ENCODE measurements at regions not wholly inside any gene's neighbourhood (a gene's known extent, or its start where the extent isn't known, plus 50 kb on each side); places are given as distances from the start of the nearest gene placed in this dataset.

DNA sequence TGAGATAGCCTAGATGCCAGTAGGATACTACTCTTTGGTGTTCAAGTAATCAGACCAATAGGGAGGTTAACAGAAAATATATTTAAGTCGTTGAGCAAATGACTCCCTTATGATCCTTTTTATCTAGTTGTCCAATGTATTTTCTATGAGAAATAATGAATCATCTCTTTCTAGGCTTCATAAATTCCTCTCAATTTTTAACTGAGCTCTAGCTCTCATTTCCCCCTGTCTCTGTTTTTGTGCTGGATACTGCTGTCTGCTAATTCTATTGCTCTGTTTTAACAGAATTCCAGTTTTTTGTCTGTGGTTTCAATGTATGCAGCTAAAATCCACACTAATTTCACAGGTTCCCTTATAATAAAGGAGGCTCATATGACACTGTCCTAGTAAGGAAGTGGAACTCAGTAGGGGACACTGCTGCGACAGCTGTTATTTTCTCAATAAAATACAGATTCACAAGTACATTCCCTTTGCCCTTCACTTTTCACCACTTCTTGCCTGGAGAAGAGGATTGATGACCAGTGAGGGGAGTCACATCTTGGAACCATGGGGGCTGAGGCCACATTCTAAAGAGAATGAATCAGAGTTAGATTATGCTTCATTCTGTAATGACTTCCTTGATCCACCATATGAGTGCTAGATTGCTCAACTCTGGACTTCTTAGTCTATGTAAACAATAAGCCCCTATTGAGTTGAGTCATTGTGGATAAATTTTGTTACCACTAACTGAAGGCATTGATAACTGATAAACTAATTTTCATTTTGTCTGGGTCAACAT, 558.7 kb upstream of the KCNMB2 start:
- no peak for DNase-seq

DNA sequence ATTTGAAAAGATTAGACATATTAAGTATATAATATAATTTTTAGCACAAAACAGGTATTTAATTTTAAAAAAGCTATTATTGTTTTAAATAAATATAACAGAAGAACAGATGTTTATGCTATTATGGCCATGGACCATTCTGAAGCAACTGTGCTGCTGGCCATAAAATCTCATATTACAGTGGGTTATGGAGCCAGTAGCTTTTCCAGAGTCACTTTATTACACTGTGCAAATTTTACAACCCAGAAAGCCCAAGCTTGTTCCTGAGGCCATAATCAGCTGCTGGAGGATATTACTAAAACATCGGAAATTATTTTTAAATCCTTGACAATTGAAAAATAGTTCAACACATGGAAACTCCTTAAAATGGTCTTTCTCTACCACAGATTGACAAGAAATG, 557.3 kb upstream of the KCNMB2 start:
- DNase-seq: no peak

DNA sequence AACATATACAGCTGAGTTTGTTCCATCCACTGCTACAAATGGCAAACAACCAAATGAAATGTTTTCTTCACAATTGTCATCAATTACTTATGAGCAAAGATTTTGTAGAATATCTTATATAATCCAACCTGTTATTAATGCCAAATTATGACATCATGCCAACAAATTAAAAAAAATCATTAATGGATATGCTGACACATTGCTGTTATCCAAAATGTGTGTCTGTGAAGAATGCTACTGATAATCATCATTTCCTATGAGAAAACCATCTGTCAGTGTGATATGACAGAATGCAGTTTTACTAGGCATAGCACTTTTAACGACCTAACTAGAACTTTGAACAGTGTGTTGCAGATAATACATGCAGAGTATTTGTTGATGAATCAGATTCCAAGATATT, 556.5 kb upstream of the KCNMB2 start:
- DNase-seq: no peak

DNA sequence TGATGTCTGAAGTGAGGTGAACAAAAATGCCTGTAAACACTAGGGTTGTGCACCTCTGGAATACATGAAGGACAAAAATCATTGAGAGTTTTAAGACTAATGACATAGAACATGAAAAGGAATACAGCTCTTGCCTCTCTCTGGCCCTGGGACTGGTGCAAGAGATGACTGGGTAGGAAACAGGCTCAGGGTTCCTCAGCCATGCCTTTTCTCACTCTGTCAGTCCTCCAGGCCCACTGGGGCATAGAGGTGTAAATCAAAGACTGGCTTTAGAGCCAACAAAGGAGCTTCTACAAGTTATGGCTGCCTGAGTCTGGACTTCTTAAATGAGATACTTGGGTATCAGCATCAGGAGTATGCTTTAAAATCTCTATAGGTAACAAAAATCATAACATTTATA, 554.7 kb upstream of the KCNMB2 start:
- DNase-seq: no peak

DNA sequence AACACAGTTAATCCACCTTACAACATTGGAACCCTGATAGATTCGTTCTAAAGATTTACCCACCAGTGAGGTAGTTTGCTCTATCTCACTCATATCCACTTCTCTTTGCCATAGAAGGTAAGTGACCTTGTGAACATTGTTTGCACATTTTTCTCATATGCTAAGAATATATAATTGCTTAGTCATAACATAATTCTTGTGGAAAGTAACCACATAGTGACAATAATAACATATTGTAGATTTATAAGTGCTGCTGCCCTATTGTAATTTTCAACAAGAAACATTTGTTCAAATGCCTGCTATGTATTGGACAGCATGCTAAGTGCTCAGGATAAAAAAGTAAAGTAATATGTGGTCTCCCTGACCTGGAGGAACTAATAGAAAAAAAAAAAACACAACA, 554.2 kb upstream of the KCNMB2 start:
- DNase-seq: no peak

DNA sequence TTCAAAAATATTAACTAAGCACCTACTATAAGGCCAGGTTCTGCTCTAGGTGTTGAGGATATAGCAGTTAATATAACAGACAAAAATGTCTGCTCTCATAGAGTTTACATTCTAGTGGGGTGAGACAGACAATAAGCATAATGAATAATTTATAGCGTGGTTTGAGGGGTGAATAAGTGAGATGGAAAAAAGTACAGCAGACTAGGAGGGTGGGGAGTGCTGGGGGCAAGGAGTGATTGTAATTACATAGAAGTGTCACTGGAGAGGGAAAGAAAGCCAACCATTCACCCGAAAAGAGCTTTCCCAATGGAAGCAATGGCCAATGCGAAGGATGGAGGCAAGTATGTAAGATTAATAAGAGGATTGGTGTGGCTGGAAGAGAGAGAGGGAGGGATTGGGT, 552.9 kb upstream of the KCNMB2 start:
- DNase-seq: no peak

DNA sequence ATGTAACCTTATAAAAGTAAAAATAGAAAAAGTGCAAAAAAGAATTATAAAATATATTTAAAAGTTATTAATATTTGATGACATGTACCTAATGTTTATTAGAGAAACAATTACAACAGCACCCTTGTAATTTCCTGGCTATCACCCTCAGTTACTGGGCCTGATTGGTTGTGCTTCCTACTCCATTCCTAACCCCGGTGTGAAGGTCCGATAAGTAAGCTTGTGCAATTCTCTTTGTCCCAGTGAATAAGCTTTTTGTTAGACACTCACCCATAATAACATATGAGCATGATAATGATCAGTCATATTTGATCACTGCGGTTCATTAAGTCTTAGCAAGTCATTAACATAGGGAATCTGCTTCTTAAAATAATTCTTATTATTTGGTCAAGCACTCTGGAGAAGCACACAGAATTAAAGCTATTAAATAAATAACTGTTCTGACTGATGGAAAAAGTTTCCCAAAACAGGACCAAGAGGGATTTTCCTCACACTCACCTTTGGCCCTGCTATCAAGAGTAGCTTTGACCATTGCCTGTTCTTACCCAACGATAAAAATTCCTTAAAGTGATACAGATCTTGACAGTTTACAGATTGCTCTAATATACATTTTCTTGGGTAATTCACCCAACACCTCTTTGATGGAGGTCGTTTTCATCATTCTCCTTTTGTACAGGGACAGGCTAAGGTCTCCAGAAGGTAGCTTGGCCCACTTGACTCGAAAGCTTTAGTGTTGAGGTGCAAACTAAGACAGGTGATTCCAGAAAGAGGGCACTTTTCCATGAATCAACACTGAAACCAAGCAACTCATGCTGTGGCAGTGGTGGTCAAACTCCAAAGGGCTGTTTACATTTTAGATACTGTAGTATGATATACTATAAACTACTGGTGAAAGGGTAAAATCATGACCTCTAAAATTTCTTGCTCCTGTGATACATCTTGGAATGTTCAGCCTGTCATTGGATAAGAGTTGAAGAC, 543.0 kb upstream of the KCNMB2 start:
- DNase-seq: no peak

DNA sequence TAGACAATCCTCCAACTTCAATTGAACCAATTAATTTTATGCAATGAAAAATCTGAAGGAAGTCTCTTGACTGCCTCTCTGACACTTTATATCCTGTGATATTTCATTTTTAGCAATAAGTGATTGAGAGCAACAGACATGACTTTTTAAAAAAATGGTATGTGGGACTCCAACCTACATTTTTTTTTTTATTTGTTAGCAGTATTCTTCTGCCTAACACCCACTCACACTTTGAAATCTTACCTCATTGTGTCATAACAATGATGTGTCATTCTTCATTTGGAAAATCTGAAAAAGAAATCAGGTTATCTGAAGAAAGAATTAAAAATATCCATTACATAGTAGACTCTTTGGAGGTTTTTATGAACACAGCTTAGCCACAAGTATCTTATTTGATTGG, 541.3 kb upstream of the KCNMB2 start:
- no peak for DNase-seq

DNA sequence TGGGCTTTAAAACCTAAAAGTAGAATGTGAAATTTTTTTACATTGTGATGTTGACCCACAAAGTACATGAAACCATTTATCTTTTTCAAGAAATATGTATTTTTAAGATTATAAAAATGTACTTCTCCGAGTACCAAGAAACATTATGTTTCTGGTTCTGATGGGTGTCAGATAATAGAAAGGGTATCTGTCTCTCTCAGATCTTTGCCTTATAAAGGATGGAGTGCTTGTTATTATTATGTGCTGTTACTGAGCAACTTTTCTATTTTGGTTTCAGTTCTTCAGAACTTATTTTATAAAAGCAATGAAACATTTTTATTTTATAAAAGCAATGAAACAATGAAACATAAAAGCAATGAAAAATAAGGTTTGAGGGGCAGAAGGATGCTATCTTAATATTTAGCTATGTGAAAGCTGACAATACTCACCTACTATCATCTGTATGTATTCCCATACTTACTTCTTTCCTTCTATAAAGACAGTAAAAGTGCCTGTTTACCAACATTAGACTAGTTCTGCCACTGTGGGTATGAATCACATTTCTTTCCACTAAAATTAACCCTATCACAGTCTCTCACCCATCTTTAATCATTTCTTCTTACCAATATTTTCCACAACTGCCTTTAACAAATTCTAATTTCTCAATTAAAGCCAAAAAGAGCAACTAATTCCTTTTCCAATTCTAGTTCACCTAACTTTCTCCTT, 540.7 kb upstream of the KCNMB2 start:
- DNase-seq: no peak

DNA sequence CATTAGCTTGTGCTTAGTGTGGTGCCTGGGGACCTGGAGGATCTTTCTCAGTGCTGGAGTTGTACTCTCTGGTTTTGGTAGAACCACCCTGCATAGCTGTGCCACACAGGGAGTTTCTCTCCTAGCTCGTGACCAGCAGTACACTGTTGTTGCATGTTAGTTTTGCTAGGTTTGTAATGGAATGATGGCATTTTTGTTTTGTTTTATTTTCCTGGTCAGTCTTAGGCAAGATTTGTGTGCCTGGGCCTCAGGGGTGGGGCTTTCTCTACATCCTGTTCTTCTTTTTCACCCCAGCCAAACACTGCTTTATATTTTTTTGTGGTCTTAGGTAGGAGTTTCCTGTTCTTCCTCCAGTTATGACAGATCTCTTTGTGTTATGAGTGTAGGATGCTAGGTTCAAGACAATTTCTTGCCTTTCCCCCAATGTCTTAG, 534.5 kb upstream of the KCNMB2 start:
- DNase-seq: no peak

DNA sequence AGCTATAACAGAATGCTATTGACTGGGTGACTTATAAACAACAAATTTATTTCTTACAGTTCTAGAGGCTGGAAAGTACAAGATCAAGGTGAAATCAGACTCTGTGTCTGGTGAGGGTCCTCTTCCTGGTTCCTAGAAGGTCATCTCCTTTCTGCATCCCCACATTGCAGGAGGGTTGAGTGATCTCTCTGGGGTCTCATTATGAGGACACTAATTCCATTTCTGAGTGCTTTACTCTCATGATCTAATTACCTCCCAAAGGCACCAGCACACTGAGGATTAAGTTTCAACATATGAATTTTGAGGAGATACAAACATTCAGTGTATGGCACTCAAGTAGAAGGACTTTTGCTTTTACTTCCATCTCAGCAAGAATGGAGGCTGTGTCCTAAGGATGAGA, 534.1 kb upstream of the KCNMB2 start:
- no peak for DNase-seq

DNA sequence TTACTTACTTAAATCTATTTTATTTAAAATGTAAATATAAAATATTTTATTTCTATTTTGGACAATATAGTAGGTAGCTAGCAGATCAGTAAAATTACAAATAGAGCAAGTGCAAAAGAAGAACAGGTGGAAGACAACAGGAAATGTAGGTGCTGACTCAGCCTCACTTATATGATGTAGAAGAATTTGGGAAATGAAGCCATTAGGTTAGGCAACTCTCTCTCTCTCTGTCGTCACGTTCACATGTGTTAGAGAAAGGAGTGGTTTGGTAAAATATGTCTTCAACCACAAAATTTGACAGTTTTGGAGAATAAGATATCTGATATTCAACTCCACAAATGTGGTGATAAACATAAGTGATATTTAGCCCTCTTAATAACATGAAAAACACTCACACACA, 532.5 kb upstream of the KCNMB2 start:
- no peak for DNase-seq

DNA sequence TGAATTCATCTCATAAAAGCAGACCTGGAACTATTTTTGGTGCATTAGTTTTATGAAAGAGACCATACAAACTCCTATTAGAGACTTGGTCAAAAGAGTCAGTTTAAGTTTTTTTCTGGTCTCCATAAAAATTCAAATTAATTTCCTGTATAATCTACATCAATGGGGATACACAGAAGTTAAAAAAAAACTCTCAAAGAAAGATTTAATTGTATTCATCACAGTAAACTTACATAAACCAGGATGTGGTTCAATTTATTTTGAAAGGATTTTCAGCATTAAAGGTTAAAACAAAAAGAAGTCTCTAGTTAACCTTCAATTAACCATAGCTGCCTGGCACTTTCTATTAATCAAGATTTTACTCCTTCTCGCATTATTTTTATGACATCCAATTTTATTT, 530.3 kb upstream of the KCNMB2 start:
- DNase-seq: no peak

DNA sequence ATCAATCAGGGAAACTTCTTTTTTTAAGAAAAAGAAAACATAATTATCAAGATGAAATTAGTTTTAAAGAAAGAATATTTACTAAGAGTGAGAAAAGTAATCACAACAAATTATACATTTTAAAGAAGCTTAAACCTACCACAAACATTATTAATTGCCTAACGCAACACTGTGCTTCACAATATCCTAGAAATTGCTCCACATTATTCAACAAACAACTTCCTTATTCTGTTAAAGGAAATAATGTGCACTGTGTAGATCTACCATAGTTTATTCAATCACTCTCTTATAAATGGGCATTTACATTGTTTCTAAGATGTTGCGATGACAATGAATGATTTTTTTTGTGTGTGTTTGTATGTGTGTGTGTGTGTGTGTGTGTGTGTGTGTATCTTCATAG, 525.9 kb upstream of the KCNMB2 start:
- no peak for DNase-seq

DNA sequence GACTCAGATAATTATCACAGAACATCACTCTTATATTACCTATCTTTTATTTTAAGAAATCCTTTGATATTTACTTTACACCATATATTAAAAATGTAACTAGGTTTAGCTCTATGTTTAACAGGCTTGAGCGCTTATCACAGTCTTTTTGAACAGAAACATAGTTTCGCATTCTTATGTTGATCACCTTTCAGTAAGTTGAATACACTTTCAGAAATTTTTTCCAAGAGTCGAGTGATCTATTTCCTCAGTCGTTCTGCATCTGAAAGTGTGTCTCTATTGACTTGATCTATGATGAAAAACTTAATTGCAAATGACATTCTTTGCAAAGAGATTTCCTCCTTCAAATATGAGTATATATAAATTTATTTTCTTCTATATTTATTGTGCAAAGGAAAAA, 516.6 kb upstream of the KCNMB2 start:
- no peak for DNase-seq

DNA sequence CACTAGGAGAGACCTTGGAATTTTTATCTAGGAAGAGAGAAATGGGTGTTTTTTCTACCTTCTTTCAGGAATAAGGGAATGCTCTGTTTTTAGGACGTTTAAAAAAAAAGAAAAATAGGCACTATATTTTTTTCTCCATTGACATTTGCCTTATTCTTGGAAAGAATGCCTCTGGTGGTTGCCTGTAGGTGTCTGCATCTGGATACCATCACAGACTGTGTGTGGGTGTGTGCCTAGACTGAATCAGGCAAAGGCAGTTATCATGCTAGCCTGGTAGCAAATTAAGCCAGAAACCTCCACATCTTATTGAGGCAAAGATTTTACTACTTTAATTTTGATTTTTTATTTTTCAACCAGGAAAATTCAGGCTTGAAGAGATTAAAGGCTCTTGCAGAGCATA, 513.6 kb upstream of the KCNMB2 start:
- DNase-seq: no peak

DNA sequence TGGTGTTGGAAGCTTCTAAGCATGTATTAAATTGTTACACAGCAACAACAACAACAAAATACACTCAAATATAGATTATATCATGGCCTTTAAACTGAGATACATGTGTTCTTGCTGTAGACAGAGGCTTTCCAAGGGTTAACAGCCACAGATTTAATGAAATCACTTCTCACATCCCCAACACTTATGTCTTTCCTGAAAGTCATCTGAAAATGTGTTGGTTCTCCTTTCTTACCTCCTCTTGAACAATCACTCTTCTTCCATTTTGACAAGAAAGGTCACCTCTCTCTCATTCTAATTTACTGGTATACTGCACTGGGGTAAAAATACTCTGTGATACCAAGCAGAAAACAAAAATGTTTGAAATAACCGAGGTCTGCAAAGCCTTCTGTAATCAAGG, 507.3 kb upstream of the KCNMB2 start:
- DNase-seq: no peak

DNA sequence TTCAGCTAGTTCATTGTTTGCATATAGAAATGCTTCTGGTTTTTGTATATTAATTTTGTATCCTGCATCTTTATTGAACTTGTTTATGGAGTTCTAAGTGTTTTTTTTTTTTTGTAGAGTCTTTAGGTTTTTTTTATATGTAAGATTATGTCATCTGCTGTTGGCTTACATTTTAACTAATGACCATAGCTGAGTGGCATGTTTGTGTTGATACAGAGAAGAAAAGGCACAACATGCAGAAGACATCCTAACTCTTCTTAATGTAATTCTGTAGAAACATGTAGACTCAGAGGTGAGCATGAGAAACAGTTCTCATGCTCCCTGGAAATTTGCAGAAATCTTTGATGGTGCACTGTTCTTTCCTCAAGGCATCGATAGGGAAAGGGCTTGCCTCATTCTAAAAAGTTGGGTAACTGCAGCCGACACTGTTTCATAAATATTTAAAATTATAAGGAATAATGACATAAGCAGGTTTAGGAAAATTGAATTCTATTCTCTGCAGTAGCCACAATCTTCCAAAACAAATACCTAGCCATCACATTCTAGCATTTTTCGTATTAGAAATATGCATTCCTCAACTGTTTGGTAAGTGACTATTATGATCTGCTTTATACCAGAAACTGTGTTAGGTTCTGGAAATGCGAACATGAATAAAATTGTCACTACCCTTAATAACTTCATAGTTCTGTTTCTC, 499.6 kb upstream of the KCNMB2 start:
- no peak for DNase-seq

DNA sequence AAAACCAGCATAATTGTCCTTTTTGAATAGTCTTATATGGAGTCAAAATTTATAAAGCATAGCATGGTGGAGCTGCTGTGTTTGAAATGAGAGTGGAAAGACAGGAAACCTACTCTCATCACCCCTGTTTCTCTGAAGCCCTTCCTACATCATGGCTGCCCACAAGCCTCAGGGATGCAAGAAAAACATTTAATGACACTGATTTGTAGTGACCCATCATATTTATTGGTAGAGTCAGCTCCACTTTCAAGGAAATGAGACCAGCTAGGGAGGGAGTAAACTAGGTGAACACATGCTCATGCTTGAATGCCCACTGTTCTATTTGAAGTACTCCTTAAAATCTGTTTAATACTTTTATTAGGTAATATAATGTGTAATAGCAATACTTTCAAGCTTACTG, 494.3 kb upstream of the KCNMB2 start:
- no peak for DNase-seq

DNA sequence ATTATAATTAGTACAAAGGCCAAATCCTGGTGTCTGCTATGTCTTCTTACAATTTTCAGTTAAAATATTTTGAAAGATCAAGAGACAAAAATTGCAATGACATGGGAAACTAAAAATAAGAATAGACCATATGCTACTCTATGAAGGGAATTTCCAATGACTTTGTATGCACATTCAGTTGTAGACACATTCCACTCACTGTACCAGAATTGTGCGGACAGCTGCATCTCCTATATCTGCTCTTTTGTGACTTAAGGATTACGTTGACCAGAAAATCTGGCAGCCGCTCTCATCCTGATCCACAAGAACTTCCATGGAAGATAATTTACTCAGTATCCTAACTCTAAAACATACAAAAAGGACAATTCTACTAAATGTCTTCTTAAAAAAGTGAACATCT, 493.9 kb upstream of the KCNMB2 start:
- DNase-seq: no peak

DNA sequence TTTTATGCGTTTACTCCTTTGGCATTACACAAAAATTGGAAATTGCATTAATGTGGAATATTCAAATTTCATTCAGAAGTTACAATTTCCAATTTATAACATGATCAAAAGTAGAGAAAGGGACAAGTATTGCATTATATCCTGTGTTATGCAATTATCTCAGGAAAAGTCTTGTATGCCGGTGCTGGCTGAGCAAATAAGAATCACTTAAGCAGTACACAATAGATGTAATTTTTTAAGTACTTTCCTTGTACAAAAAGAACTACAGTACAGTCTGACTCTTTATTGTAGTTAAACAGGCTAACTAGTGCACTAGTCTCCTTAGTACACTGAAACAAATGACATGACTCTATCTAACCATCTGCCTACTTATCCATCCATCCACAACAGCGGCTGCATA, 493.2 kb upstream of the KCNMB2 start:
- no peak for DNase-seq

DNA sequence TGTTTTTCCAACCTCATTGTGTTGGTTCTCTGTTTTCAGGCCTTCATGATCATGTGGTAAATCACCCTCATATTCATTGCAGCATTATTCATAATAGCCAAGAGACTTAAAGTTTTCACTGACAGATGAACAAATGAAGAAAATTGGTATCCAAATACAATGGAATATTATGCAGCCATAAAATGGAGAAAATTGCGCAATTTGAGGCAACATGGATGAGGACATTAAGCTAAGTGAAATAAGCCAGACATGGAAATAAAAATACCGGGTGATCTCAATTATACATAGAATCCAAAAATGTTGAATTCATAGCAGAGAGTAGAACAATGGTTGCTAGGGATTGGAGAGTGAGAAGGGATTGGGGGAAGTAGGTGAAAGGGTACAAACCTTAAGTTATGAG, 491.9 kb upstream of the KCNMB2 start:
- no peak for DNase-seq

DNA sequence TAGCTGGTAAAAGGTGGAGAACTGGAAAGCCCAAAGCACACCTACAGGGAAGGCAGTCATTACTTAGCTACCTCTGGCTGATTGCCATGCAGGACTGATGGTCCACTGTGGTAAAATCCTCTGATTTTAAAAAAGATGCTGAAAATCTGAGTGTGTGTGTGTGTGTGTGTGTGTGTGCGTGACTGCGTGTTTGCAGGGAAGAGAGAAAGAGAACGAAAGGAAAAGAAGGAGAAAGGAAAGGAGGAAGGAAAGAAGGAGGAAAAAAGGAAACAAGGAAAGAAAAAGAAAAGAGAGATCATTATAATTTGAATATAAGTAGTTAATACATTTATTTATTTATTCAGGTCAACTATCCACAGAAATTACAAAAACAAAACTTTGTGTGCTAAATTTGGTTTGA, 488.7 kb upstream of the KCNMB2 start:
- DNase-seq: no peak
